Testis (tissue), 2 donors: ENCODE measurements at regions not wholly inside any gene's neighbourhood (a gene's known extent, or its start where the extent isn't known, plus 50 kb on each side); places are given as distances from the start of the nearest gene placed in this dataset.

Source experiments
- DNase-seq: peaks from one replicate; pipeline ENCODE4 v3.0.0-alpha.2; 2019
- H3K27ac ChIP-seq, 2 donors: fragments of 200-600 bp; sonication (generic); one replicate each; pipeline ENCODE4 v1.5.1; 2019
- H3K27me3 ChIP-seq: fragments of 200-600 bp; sonication (generic); one replicate; pipeline ENCODE4 v1.5.1; 2019
- H3K36me3 ChIP-seq: fragments of 200-600 bp; sonication (generic); one replicate; pipeline ENCODE4 v1.5.1; 2017; ENCODE audit warnings: low read depth; ENCODE audit errors: missing control alignments
- H3K4me1 ChIP-seq: fragments of 200-600 bp; sonication (generic); one replicate; pipeline ENCODE4 v1.5.1; 2019
- H3K4me3 ChIP-seq, 2 donors: fragments of 200-600 bp; sonication (generic); one replicate each; pipeline ENCODE4 v1.5.1; 2017 to 2019
- H3K9me3 ChIP-seq: fragments of 200-600 bp; sonication (generic); one replicate; pipeline ENCODE4 v1.5.1; 2017
- CTCF ChIP-seq, 3 experiments: fragments of 450-650 bp in 2 of 3; fragments of 200-600 bp in 1 of 3; sonication (generic) in 1 of 3; IDR thresholded peaks; one replicate each; pipeline ENCODE4 v1.5.1; 2016 to 2019; ENCODE audit warnings: antibody characterized with exemption in 3 of 3, mild to moderate bottlenecking in 2 of 3, moderate library complexity in 1 of 3
- POLR2A ChIP-seq: fragments of 450-650 bp; IDR thresholded peaks from one replicate; pipeline ENCODE4 v1.6.1; 2017; ENCODE audit warnings: antibody characterized with exemption, mild to moderate bottlenecking, moderate library complexity
- WGBS, 2 donors: methylation state at CpG; one replicate each; pipeline ENCODE4 v1.1.5; 2018; 5-methylcytosine and 5-hydroxymethylcytosine counted together
- intact Hi-C: fragments of 100-400 bp; cut with DNase I; formaldehyde crosslinking; loops from one replicate; pipeline ENCODE4 v1.15.1; 2023; ENCODE audit warnings: low total_unique reads

DNA sequence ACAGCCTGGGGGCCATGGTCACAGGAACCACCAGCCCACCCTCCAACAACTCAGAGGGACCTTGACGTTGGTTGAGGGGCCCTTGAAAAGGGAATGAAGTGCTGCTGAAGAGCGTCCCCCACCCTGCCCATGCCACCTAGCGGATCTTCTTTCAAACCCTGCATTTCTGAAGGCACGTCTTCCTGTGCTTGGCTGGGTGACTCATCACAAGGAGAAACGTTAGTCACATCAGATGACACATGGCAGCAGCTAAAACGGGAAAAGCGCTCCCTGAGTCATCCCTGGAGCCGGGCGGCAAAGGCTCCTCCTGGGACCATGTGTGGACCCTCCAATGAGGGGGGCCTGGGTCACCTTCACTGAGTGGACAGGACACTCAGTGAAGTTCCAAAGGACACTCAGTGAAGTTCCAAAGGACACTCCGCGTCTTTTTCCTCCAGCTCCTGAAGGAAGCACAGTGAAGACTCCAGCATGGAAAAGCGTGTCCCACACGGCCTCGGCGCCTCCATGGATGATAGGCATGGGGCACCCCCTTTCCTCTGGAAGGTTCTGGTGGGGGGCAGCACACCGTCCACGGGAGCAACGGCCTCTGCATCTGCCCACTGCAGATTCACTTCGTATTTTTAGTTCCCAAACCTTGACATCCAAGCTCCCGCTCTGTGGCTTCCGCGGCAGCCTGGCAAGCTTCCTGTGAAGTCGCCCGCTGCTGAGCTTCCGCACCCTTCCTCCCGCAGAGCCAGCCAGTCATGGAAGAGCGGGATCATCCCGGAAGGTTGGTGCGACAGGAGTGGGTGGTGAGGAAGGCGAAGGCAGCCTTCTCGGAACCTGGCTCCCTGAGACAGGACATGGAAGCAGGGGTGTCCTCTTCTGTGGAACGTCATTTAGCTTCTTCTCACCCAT is 383.4 kb downstream of the VRK1 start:
- Histone ChIP-seq H3K9me3 (no peaks in the 10 kb centered on the region), H3K4me1 (no peaks in the 10 kb centered on the region), H3K36me3 (no peaks in the 10 kb centered on the region), H3K27ac (no peak overlapping the region), H3K4me3 (no peak overlapping the region), H3K27me3 (no peaks in the 10 kb centered on the region)
- no peak for DNase-seq
- WGBS, 2 donors: 76 to 84% methylated on average over 28 to 32 of the region's 32 CpGs
- intact Hi-C loops: no loop called here
- TF ChIP-seq CTCF (IDR thresholded peaks at IDR 0.05) (no peak), POLR2A (no peak)

DNA sequence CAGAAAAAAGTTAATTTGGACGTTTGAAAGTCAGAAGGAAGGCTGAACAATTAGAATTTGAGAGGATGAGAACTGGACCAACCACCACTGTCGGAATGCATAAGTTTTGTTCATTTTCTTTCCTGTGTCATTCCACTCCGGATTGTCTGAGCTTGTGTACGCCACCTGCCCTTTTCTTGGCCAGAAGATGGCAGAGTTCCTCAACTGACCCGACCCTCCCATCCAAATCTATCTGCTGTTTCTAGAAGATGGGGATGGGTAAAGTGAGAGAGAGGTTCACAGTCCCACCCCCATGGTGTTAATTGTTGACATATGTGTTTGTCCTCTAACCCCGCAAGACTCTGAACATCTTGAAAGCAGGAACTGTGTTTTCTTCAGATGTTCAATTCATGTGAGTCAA is 388.0 kb downstream of the VRK1 start:
- H3K36me3 ChIP-seq: no peaks in the 10 kb centered on the region
- WGBS, 2 donors: 36 to 45% methylated on average over 6 of the region's 6 CpGs
- H3K4me3 ChIP-seq: no peak overlapping the region
- H3K4me1 ChIP-seq: no peaks in the 10 kb centered on the region
- no peaks in the 10 kb centered on the region for H3K9me3 ChIP-seq
- no peak overlapping the region for H3K27ac ChIP-seq
- TF ChIP-seq CTCF (IDR thresholded peaks at IDR 0.05) (peak in 1 of 3 experiments; percentile 20), POLR2A (no peak)
- no peaks in the 10 kb centered on the region for H3K27me3 ChIP-seq
- DNase-seq: peak; percentile 26
- intact Hi-C loops: no loop called here

DNA sequence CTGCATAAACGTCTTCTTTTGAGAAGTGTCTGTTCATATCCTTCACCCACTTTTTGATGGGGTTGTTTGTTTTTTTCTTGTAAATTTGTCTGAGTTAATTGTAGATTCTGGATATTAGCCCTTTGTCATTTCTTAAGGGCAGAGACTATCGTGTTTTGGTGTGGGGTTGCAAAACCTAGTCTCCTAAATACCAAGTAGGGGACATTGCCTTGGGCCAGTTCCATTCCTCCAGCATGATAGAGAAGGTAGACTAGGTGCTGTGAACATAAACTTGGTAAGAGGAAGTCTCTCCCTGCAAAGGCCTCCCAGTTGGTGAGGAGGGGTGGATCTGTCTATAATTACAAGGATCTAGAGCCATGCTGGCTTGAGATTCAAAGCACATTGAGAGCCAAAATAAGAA is 390.7 kb downstream of the VRK1 start:
- Histone ChIP-seq H3K4me1 (no peaks in the 10 kb centered on the region), H3K4me3 (no peak overlapping the region), H3K9me3 (no peaks in the 10 kb centered on the region), H3K27me3 (no peaks in the 10 kb centered on the region), H3K36me3 (no peaks in the 10 kb centered on the region), H3K27ac (no peak overlapping the region)
- intact Hi-C loops: no loop called here
- TF ChIP-seq CTCF (IDR thresholded peaks at IDR 0.05): no peak
- no peak for DNase-seq
- 86 to 88% methylated on average over 2 of the region's 2 CpGs for WGBS, 2 donors

GRCh38 chr14:97196336-97196735 is 399.2 kb downstream of the VRK1 start:
- Histone ChIP-seq H3K27ac (no peak overlapping the region), H3K27me3 (no peaks in the 10 kb centered on the region), H3K4me1 (no peaks in the 10 kb centered on the region), H3K9me3 (no peaks in the 10 kb centered on the region), H3K36me3 (no peaks in the 10 kb centered on the region), H3K4me3 (no peak overlapping the region)
- intact Hi-C loops: no loop called here
- no peak for DNase-seq
- TF ChIP-seq POLR2A (no peak), CTCF (IDR thresholded peaks at IDR 0.05) (no peak)
- WGBS, 2 donors: 82 to 95% methylated on average over 4 of the region's 4 CpGs

GRCh38 chr14:97198813-97199212 is 401.6 kb downstream of the VRK1 start:
- Histone ChIP-seq H3K27me3 (no peaks in the 10 kb centered on the region), H3K9me3 (no peaks in the 10 kb centered on the region), H3K4me1 (no peaks in the 10 kb centered on the region), H3K27ac (no peak overlapping the region), H3K36me3 (no peaks in the 10 kb centered on the region), H3K4me3 (no peak overlapping the region)
- TF ChIP-seq POLR2A (no peak), CTCF (IDR thresholded peaks at IDR 0.05) (no peak)
- DNase-seq: no peak
- intact Hi-C loops: no loop called here
